Psoas muscle (tissue), 7 donors: ENCODE measurements at regions not wholly inside any gene's neighbourhood (a gene's known extent, or its start where the extent isn't known, plus 50 kb on each side); places are given as distances from the start of the nearest gene placed in this dataset.

Experiments used
- ATAC-seq, 4 donors: fragments of 200-7000 bp; cut with Tn5 transposase; one replicate each; pipeline ENCODE4 v1.9.1; 2020; ENCODE audit warnings: moderate library complexity in 3 of 4, mild to moderate bottlenecking in 2 of 4
- DNase-seq, 2 donors: peaks; one replicate each; pipeline ENCODE4 v3.0.0-alpha.2; 2020
- H3K27ac ChIP-seq: fragments of 200-600 bp; one replicate; pipeline ENCODE4 v1.8.0; 2022
- H3K27me3 ChIP-seq, 3 donors: fragments of 200-600 bp in 1 of 3; one replicate each; pipeline versions ENCODE4 v1.6.1 to v1.8.0; 2013 to 2022; ENCODE audit warnings: low read length in 2 of 3, mild to moderate bottlenecking in 2 of 3, moderate library complexity in 1 of 3; ENCODE audit not compliant: insufficient read depth in 3 of 3
- H3K36me3 ChIP-seq, 2 donors: fragments of 200-600 bp in 1 of 2; one replicate each; pipeline versions ENCODE4 v1.6.1 to v1.8.0; 2013 to 2022; ENCODE audit warnings: low read depth in 1 of 2, mild to moderate bottlenecking in 1 of 2, moderate library complexity in 1 of 2; ENCODE audit not compliant: insufficient read depth in 1 of 2
- H3K4me1 ChIP-seq: fragments of 200-600 bp; one replicate; pipeline ENCODE4 v1.8.0; 2022
- H3K4me3 ChIP-seq: fragments of 200-600 bp; one replicate; pipeline ENCODE4 v1.8.0; 2022; ENCODE audit warnings: mild to moderate bottlenecking
- H3K9me3 ChIP-seq: fragments of 200-600 bp; one replicate; pipeline ENCODE4 v1.8.0; 2022
- CTCF ChIP-seq: fragments of 200-600 bp; IDR thresholded peaks from one replicate; pipeline ENCODE4 v1.8.0; 2022; ENCODE audit warnings: antibody characterized with exemption
- WGBS, 3 donors: extraction: QIAGEN DNeasy Blood & Tissue Kit; methylation state at CpG; one replicate each; pipeline versions ENCODE4 v1.1.6 to v1.1.7; 2013; 5-methylcytosine and 5-hydroxymethylcytosine counted together
- intact Hi-C, 2 donors: fragments of 100-400 bp; cut with DNase I; formaldehyde crosslinking; loops; one replicate each; pipeline versions ENCODE4 v1.11.0 to v1.14.2; 2022
- donor health status: healthy with polysubstance abuse.
- donor health status: DM: no; HTN: no; CAD: no; lungs with moderate emphysema.
- donor health status: Bipolar disorder and iron deficiency.
- donor health status: healthy.
- donor health status: DM: yes; HTN: yes; CAD: no.
- donor health status: DM: no; HTN: no; CAD: no.
- donor health status: DM: yes; HTN: yes; CAD: no.

GRCh38 chr3:110254591-110254990 is 817.0 kb upstream of the NECTIN3 start:
- no peaks in the 10 kb centered on the region for H3K9me3 ChIP-seq
- H3K4me1 ChIP-seq: no peaks in the 10 kb centered on the region
- no peak overlapping the region for H3K4me3 ChIP-seq
- no peaks in the 10 kb centered on the region for H3K36me3 ChIP-seq
- H3K27me3 ChIP-seq: no peaks in the 10 kb centered on the region
- no peak overlapping the region for H3K27ac ChIP-seq
- intact Hi-C loops: no loop called here
- TF ChIP-seq CTCF: no peak
- DNase-seq: no peak
- 89 to 94% (median 91%) methylated on average over 7 of the region's 7 CpGs for WGBS, 3 donors
- ATAC-seq: no peak

GRCh38 chr3:110261141-110261540 is 810.5 kb upstream of the NECTIN3 start:
- 45 to 66% (median 59%) methylated on average over 1 of the region's 1 CpG for WGBS, 3 donors
- intact Hi-C loops: no loop called here
- H3K4me3 ChIP-seq: no peak overlapping the region
- H3K27ac ChIP-seq: no peak overlapping the region
- no peaks in the 10 kb centered on the region for H3K36me3 ChIP-seq
- ATAC-seq: no peak
- H3K27me3 ChIP-seq: no peaks in the 10 kb centered on the region
- no peaks in the 10 kb centered on the region for H3K4me1 ChIP-seq
- DNase-seq: no peak
- no peak for TF ChIP-seq CTCF
- H3K9me3 ChIP-seq: no peaks in the 10 kb centered on the region

- Histone ChIP-seq H3K4me3 (no peak overlapping the region), H3K27ac (no peak overlapping the region), H3K9me3 (no peaks in the 10 kb centered on the region), H3K4me1 (no peaks in the 10 kb centered on the region), H3K27me3 (no peaks in the 10 kb centered on the region), H3K36me3 (no peaks in the 10 kb centered on the region)
- intact Hi-C loops: no loop called here
- DNase-seq (no peak), ATAC-seq (no peak)
- WGBS, 3 donors: 64 to 74% (median 71%) methylated on average over 4 of the region's 4 CpGs
- TF ChIP-seq CTCF: no peak
Measured at GRCh38 chr3:110262896-110263295, 808.7 kb upstream of the NECTIN3 start.

DNA sequence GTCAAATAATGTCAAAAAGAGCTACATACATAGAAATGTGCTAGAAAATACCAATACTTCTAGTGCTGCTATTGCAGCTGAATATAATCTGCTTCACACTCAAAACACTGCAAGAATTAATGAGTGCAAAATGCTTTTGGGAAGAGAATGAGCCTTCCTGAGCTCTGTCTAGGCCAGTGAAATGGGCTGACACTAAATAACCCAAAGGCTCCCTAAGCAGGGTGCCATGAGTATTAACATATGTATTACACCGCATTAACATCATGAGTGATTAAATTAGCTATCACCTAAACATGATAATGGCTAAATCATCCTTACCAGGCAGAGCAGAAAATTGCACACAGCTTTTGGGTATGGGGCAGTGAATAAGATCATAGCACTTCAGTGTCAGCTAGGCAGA is 806.3 kb upstream of the NECTIN3 start:
- 38 to 54% (median 50%) methylated on average over 1 of the region's 1 CpG for WGBS, 3 donors
- H3K36me3 ChIP-seq: no peaks in the 10 kb centered on the region
- H3K9me3 ChIP-seq: no peaks in the 10 kb centered on the region
- H3K4me3 ChIP-seq: no peak overlapping the region
- H3K27ac ChIP-seq: no peak overlapping the region
- intact Hi-C loops: no loop called here
- no peaks in the 10 kb centered on the region for H3K27me3 ChIP-seq
- DNase-seq (no peak), ATAC-seq (no peak)
- H3K4me1 ChIP-seq: no peaks in the 10 kb centered on the region
- TF ChIP-seq CTCF: no peak

- Histone ChIP-seq H3K27me3 (no peaks in the 10 kb centered on the region), H3K4me1 (no peaks in the 10 kb centered on the region), H3K9me3 (no peaks in the 10 kb centered on the region), H3K36me3 (no peaks in the 10 kb centered on the region), H3K27ac (no peak overlapping the region), H3K4me3 (no peak overlapping the region)
- 74 to 86% (median 84%) methylated on average over 4 of the region's 4 CpGs for WGBS, 3 donors
- DNase-seq (no peak), ATAC-seq (no peak)
- intact Hi-C loops: no loop called here
- TF ChIP-seq CTCF: no peak
Measured at GRCh38 chr3:110267304-110267845, 804.2 kb upstream of the NECTIN3 start.
